Fibroblast of the aortic adventitia (primary cell): ENCODE measurements at regions not wholly inside any gene's neighbourhood (a gene's known extent, or its start where the extent isn't known, plus 50 kb on each side); places are given as distances from the start of the nearest gene placed in this dataset.

Experiments used
- DNase-seq: peaks from one replicate; pipeline ENCODE4 v3.0.0-alpha.2; 2010; ENCODE audit warnings: low read depth
- H3K4me3 ChIP-seq: 2 replicates; pipeline ENCODE4 v1.5.1; 2011; ENCODE audit warnings: low read depth, mild to moderate bottlenecking, control low read depth, low read length, moderate library complexity
- CTCF ChIP-seq: IDR thresholded peaks from 2 replicates; pipeline ENCODE4 v1.5.1; 2011; ENCODE audit warnings: mild to moderate bottlenecking, low read length, control low read depth, inconsistent platforms; ENCODE audit not compliant: insufficient read depth

- no peak for DNase-seq
- TF ChIP-seq CTCF = no peak
- no peak overlapping the region for H3K4me3 ChIP-seq
Measured at GRCh38 chr12:61780435-61780834, 479.8 kb upstream of the USP15 start.

- no peak overlapping the region for H3K4me3 ChIP-seq
- TF ChIP-seq CTCF = no peak
- no peak for DNase-seq
Measured at GRCh38 chr12:61781021-61781581, 479.1 kb upstream of the USP15 start.

- H3K4me3 ChIP-seq = no peak overlapping the region
- no peak for DNase-seq
- no peak for TF ChIP-seq CTCF
Measured at GRCh38 chr12:61796846-61797245, 463.4 kb upstream of the USP15 start.

GRCh38 chr12:61797266-61797665 lies 462.9 kb upstream of the USP15 start:
- DNase-seq = no peak
- no peak for TF ChIP-seq CTCF
- no peak overlapping the region for H3K4me3 ChIP-seq

- TF ChIP-seq CTCF = no peak
- DNase-seq = no peak
- no peak overlapping the region for H3K4me3 ChIP-seq
Measured at GRCh38 chr12:61798778-61799177, 461.4 kb upstream of the USP15 start.

GRCh38 chr12:61804301-61804700 lies 455.9 kb upstream of the USP15 start:
- H3K4me3 ChIP-seq = no peak overlapping the region
- TF ChIP-seq CTCF = no peak
- DNase-seq = no peak

GRCh38 chr12:61808856-61809255 lies 451.3 kb upstream of the USP15 start:
- DNase-seq = no peak
- no peak overlapping the region for H3K4me3 ChIP-seq
- no peak for TF ChIP-seq CTCF
